Erythroblast (primary cell): ENCODE measurements at regions not wholly inside any gene's neighbourhood (a gene's known extent, or its start where the extent isn't known, plus 50 kb on each side); places are given as distances from the start of the nearest gene placed in this dataset.

ENCODE experiments used
- DNase-seq, 2 experiments: peaks; one replicate each; lab custom pipeline; 2025; lab: John Stamatoyannopoulos, UW
- GATA1 ChIP-seq: IDR thresholded peaks from 2 replicates; pipeline ENCODE4 v1.6.1; 2011; ENCODE audit warnings: low read depth, mild to moderate bottlenecking, control low read depth, low read length, moderate library complexity
- POLR2A ChIP-seq: IDR thresholded peaks from 2 replicates; pipeline ENCODE4 v1.6.1; 2011; ENCODE audit warnings: mild to moderate bottlenecking, low read length

DNA sequence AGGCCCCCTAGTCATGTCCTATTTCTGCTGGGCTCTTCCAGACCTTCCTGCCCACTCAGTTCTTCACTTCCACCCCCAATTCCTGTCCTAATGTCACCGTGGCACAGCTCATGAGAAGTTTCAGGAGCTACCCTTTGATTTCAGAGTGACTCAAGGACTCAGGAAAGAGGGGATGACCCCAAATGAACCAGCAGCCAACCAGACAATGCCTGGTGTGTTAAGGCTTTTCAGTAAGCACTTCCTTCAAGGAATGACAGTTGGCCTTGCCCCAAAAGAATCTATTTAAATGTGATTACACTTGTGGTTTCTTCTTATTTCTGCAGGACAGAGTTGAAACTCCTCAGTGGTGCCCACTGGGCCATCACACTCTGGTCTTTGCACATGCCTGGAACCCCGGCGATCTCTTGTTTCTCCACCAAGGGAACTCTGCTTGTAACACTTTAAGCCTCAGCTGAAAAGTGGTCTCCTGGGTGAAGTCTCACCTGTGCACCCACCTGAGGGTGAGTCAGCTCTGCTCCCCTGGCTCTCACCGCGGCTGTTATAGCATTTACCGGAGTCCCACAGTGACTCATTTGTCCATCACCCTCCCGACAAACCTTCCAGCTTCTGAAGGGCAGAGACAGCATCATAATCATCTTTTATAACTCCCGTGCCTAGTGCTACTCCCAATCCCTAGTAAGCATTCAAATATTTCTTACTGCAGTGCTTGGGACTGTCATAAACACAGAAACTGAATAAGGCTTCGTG is 123.0 kb upstream of the SVIL start:
- TF ChIP-seq POLR2A, result no peak
- TF ChIP-seq GATA1, result no peak
- no peak for DNase-seq

DNA sequence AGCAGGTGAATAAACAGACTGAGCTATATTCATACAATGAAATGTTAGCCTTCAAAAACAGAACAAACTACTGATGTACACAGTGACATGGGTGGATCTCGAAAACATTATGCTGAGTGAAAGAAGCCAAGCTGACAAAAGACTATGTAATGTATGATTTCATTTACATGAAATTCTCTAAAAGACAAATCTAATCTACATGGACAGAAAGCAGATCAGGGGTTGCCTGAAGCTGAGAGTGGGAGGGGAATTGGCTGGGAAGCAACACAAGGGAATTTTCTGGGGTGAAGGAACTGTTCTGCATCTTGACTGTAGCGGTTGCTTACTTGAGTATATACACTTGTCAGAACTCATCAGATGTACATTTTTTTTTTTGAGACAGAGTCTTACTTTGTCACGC is 121.7 kb upstream of the SVIL start:
- DNase-seq, result no peak

DNA sequence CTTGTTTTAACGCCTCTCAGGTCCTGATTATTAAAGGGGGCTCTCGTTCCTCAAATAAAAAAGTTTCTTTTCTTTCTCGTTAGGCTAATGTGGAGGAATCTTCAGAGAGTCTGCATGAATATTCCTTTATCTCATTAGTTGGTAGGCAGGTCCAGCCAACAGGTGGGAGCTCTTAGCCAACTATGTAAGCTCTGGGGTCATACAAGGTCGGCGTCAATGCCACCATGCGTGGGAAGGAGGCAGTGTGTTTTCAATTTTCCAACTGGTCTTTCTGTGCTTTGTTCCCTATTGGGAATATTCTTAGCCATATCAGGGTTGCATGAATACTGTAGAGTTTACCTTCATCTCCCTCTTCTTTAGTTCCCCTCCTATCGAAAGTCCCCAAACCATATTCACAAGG is 118.5 kb upstream of the SVIL start:
- DNase-seq, result no peak
- TF ChIP-seq GATA1, result no peak
- TF ChIP-seq POLR2A, result no peak

More for the DNA sequence above, 121.7 kb upstream of the SVIL start:
- TF ChIP-seq POLR2A, result no peak
- no peak for TF ChIP-seq GATA1

DNA sequence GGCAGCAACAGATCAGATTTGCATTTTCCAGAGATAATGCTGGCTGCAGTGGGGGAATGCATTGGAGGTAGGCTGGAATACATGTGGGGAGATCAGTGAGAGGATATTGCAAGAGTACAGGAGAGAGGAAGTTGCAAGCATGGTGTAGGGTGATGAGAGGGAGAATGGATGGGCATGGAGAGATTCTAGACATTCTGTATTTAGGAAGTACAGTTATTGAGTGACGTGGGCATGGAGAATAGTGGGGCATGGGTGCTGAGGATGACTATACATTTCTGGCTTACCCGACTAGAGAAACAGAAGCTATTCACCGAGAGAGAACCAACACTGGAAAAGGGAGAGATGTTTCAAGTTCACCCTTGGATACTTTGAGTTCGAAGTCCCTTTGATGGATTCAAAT is 116.9 kb upstream of the SVIL start:
- DNase-seq, result no peak
- TF ChIP-seq GATA1 (no peak), POLR2A (no peak)

DNA sequence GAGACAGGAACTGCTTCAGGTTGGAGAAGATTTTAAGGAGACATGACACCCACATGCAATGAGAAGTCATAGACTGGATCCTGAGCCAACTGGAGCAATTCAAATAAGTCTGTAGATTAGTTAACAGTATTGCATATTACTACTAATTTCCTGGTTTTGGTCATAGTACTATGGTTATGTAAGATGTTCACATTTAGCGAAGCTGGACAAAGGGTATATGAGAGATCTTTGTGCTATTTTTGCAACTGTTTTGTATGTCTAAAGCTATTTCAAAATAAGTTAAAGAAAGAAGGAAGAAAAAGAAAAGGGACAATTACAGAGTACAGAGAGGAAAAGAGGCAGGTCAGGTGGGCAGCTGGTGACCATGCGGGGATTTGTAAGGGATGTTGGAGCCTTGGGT is 116.5 kb upstream of the SVIL start:
- TF ChIP-seq GATA1 (no peak), POLR2A (no peak)
- DNase-seq, result no peak

DNA sequence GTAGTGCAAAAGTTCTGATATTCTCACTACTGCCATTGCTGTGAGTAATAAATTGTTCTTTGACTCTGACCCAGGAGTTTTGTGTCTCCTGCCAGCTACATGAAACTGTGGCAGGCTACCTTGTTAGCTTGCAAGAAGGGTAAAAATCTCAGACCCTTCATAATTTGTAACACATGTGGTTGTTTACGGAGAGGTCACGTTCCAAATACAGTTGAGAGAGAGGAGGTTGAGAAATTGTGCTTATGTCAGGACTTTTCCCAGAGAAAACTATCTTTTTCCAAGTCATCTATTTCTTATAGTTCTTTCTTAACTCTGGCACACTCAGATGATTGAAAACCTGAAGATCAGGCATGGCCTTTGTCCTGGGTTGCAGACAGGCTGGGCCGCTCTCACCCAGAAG is 114.4 kb upstream of the SVIL start:
- TF ChIP-seq GATA1 (no peak), POLR2A (no peak)
- DNase-seq, result no peak

DNA sequence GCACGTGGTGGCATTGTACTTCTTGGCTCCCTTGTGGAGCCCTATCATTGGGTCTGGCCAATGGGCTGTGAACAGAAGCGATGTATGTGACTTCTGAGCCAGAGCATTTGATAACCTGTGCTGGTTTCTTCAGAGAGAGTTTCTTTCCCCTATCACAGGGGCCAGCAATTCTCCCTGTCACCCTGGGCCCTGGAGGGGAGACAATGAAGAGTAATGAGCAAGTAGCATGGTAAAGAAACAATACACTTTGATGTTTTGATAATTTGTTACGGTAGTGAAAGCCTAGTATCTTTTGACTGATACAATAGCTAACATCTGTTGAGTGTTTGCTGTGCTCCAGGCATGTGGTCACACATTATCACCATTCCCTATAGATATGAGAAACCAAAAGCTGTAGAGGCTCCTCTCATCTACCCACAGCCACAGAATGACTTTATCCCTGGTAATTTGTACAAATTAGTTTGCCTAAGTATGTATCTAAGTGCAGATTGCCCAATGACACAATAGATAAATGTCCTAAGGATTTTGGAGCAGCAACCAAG is 113.4 kb upstream of the SVIL start:
- no peak for TF ChIP-seq GATA1
- no peak for TF ChIP-seq POLR2A
- DNase-seq, result no peak

DNA sequence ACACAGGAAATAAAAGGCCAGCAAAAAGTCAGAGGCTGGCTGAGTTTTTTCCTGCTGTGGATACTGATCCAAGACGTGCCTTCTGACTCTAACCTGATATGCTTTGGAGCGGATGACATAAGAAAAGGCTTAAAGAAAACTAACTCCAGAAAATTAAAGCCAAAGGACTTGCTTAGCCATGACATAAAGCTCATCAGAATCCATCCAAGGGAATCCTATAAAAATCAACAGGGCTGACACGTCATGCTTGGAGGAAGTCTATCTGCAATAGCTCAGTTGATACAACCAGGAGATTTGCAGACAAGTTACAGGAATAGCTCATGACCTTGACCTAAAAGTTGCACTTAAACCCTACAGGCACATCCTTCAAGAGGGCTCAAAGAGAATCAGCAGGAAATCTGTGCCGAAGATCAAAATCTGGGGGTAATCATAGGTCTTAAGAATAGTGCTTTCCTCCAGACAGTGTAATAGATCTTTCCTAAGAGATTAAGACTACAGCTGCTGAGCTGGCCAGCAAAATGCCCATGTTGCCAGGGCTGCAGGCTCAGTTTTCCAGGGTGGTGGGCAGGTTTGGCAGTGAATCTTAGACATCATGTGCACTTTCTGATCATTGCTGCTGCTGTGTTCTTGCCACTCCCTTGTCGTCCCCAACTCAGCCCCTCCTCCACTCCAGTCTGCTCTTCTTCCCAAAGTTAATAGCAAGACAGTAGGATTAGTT is 111.5 kb upstream of the SVIL start:
- no peak for TF ChIP-seq GATA1
- TF ChIP-seq POLR2A, result no peak
- DNase-seq, result no peak

DNA sequence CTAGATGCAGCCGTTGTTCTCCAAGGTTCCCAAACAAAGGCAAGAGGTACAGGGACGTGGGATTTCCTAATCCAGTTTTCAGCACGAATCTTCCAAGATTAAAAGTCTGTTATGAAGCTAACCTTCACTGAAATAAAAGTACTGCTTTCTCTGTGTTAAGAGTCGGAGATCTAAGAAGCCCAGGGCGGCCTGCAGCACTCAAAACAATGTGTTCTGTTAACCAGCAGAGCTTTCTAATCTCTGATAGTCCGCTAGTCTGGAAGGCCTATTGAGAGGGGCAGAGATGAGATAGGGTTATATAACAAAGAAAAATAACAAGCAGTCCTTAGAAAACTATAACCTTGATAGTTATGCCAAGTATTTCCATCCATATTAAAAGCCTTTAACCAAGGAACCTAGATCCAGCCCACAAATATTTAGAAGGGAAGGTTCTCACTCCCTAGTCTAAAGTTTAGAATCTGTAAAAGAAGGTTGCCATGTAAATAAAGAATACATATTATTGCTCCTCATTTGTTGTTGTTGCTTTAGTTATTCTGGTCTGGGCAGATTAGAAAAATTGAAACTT is 106.3 kb upstream of the SVIL start:
- TF ChIP-seq GATA1 (no peak), POLR2A (no peak)
- no peak for DNase-seq

DNA sequence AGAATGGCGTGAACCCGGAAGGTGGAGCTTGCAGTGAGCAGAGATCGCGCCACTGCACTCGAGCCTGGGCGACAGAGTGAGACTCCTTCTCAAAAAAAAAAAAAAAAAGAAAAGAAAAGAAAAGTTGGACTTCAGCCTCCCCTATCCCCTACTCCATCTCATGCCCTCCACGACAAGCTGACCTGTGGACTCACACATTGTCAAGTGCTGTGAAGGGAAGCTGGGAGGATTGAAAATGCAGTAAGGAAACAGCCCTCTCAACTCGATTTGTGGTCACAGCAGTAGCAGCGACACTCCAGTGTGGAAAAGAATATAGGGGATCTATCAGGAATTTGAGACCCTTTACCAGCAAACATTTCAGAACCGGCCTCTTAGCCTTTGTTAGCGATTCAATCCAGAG is 103.6 kb upstream of the SVIL start:
- TF ChIP-seq POLR2A (no peak), GATA1 (no peak)
- no peak for DNase-seq

DNA sequence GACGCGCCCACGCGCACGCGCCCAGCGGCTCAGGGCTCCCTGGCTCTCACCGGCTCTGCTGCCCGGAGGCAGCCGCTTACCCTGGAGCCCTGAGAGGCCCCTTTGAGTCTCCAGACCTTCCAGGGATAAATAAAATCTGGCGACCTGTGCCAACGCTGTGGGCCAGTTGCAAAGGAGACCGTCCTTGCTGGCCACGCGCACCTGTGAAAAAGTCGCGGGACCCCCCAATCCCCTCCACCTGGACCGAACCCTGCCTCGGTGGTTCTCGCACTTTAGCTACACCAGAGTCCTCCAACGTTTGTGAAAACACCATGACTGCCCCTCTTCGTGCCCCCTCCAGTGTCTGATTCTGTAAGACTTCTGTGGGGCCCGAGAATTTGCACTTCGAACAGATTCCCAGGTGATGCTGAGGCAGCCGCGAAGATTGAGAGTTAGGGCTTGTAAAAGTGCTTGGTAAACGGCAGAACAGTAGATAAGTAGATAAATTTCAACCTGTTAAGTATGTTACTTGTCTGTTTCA is 102.4 kb upstream of the SVIL start:
- TF ChIP-seq POLR2A, result no peak
- no peak for DNase-seq

DNA sequence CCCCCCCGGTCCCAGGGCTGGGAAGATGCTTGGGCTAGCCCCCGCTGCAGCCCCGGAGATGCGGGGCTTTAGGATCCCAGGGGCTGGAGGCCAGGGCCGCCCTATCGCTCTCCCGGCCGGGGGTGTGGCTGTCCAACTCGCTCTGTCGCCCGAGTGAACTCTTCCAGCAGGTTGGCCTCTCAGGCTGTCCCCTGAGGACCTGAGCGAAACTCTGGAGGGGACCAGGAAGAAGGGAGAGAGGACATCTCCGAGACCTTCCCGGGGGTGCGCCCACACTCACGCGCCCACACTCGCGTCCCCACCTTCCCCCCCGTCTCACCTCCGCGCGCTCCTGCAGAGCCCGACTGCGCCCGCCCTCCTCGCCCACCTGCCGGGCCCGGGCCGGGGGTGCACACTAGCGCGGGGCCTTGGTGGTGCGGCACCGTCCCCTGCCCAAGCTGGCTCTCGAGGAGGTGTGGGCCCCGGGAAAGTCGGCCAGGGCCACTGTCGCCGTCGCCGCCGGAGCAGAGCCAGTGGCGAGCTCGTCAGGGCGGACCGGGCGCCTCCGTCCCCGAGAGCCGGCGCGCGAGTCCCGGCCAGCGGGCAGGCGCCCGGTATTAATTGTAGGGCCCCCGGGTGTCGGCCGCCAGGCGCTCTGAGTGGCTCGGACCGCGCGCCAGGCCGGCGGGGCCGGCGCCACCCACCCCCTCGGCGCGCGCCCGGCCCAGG is 101.7 kb upstream of the SVIL start:
- DNase-seq, result no peak
- no peak for TF ChIP-seq POLR2A
- no peak for TF ChIP-seq GATA1

DNA sequence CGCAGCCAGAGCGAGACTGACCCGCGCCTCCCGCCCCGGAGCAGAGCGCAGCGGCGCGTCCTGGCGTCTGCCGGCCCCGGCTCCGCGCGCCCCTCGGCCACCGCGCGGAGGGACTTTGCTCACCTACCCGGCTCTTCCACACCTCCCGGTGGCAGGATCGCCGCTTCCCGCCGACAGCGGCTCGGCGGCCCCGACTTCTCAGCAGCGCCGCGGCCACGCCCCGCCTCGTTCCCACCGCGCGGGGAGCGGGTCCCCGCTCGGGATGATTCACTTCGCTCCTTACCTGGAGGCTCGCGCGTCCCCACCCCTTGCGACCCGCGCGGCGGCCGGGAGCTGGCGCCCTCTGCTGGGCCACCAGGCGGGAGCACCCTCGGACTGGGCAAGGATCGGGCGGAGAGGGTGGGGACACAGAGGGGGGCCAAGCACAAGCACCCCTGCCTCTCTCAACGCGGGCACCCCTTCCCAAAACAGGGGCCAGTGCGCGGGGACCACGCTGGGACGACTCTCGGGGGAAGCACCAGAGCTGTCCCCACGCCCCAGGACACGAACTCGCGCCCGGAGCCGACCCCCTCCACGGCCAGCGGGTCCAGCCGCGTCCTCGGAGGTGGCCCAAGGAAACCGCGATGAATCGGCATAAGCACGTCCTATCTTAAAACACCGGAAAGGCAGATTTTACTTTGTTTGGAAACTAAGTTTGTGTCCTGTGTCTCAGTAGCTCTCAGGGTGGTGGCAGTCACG is 101.0 kb upstream of the SVIL start:
- peak; percentile 49 to 59 for DNase-seq
- TF ChIP-seq GATA1, result no peak
- TF ChIP-seq POLR2A, result no peak
